Body of pancreas (tissue), 4 donors: ENCODE measurements at regions not wholly inside any gene's neighbourhood (a gene's known extent, or its start where the extent isn't known, plus 50 kb on each side); places are given as distances from the start of the nearest gene placed in this dataset.

Source experiments
- POLR2A ChIP-seq, 3 donors: fragments of 450-650 bp; IDR thresholded peaks; one replicate each; pipeline ENCODE4 v1.6.1; 2016; ENCODE audit warnings: antibody characterized with exemption in 3 of 3, mild to moderate bottlenecking in 2 of 3
- TF ChIP-seq, protein P1 (sequence below), 7 experiments: fragments of 450-650 bp in 4 of 7; fragments of 200-600 bp in 3 of 7; sonication (generic) in 3 of 7; IDR thresholded peaks; one replicate each; pipeline ENCODE4 v1.5.1; 2016 to 2019; ENCODE audit warnings: antibody characterized with exemption in 7 of 7

DNA sequence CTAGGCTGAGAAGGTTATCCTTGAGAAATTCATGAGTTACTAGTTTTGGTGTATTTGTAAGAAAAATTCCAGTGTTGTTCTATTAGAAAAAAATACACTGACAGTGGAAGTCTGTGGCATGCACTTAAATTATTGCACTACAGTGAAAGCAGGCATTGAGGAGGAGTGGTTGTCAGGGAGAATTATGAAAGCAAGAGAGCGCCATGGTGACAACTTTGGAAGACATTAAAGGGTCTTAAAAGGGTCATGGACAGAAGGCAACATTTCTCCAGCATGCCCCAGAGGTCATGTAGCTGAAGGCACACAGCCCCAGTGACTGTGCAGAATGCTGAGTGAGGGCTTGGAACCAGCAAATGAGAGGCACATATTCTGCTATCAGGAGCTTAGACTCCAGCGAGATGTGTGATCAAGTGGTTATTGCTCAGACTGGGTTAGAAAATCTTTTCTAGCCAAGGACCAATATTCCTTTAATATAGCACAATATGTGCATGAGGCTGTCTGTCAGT, 292.7 kb downstream of the OLFM4 start:
- TF ChIP-seq, protein P1, sequence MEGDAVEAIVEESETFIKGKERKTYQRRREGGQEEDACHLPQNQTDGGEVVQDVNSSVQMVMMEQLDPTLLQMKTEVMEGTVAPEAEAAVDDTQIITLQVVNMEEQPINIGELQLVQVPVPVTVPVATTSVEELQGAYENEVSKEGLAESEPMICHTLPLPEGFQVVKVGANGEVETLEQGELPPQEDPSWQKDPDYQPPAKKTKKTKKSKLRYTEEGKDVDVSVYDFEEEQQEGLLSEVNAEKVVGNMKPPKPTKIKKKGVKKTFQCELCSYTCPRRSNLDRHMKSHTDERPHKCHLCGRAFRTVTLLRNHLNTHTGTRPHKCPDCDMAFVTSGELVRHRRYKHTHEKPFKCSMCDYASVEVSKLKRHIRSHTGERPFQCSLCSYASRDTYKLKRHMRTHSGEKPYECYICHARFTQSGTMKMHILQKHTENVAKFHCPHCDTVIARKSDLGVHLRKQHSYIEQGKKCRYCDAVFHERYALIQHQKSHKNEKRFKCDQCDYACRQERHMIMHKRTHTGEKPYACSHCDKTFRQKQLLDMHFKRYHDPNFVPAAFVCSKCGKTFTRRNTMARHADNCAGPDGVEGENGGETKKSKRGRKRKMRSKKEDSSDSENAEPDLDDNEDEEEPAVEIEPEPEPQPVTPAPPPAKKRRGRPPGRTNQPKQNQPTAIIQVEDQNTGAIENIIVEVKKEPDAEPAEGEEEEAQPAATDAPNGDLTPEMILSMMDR (IDR thresholded peaks at IDR 0.05) = no peak
- no peak for TF ChIP-seq POLR2A (IDR thresholded peaks at IDR 0.05)
